ENCODE measurements at regions not wholly inside any gene's neighbourhood (a gene's known extent, or its start where the extent isn't known, plus 50 kb on each side); places are given as distances from the start of the nearest gene placed in this dataset.

DNA sequence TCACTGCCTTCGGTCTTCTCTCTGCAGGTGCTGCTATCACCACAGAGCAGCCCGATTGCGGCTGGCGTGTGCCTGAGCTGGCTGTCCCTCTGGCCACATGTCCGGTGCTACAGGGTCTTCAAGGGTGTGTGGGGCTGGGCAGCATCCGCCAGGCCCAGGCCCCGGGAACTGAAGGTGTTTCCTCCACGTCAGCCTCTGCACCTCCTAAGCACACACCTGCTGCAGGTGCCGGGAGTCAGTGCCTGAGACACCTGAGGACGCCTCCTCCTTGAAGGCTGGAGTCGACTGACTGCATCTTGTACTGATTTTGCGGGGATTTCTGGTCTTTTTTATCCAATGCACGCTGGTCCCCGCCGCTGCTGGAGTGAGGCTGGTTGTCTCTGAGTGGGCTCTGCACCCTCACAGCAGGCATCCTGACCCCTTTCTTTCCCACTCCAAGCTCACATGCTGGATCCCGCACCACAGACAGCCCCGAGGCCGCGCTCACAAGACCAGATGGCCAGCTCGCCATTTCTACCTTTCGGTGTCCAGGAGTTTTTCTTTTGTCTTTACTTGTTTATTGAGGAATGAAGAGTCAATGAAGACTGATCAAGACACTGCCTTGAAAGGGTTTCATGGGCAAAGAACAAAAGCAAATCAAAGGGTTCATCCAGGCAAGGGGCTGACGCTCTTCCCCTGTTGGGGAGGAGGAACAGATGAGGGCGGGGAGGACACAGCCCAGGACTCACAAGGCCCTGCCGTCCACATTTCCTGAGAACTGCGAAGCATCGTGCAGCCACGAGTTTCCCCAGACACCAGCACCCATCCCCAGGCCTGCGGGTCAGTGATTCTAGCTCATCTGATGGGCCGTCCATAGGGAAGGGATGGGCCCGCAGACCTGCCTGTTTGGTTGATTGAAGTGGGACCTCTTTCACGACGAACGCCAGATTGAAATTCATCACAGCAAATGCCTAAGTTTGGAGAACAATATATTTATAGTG is 203.8 kb upstream of the SOX1 start:
- DNase-seq = no peak

DNA sequence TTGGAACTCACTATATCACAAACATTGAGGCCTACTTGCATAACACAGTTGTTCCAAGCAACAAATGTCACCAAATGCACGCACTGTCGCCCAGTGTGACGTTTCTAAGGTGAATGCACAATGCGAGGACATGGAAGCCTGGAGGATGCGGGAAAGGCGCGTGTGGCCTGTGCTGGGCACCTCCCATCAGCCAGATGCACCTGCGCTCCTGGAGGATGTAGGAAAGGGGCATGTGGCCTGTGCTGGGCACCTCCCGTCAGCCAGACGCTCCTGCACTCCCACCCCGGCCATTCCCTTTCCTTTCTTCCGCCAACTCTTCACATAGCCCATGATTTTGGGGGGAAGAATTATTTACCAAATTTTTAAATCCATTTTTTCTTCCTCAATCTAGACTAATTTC is 202.4 kb upstream of the SOX1 start:
- DNase-seq = no peak

DNA sequence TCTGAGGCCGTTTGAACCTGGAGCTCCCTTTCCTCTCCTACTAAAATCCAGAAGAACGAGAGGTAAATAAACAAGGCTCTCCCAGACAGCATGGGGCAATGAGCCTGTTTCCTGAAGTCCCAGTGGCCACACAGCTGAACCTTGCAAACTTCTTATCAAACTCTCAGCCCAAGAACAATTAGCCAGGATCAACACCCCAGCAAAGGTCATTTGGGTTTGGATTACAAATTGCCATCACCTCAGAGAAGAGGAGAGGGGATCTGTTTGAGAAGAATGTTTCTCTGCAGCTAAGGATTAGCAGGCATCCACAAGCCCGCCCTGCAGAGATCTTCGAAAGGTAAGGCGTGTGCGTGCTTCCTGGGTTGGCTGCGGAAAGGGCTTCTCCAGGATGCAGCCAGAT is 201.9 kb upstream of the SOX1 start:
- DNase-seq = no peak

DNA sequence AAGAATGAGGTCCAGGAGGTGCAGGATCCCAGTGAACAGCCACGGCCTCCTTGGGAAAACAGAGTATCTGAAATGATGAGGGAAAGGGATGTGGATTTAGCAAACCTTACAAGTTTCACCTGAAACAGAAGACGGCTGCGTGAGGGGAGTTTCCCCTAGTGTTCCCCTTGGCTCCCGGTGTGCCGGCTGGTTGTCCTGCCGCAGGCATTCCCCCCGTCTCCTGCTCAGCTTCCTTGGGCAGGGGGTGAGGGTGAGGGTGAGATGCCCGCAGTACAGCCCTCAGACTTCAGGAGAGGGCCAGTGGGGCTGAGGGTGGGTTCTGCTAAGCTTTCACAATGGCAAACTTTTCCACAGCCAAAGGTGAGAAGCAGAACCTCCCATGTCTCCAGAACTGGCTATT is 201.1 kb upstream of the SOX1 start:
- DNase-seq = no peak

DNA sequence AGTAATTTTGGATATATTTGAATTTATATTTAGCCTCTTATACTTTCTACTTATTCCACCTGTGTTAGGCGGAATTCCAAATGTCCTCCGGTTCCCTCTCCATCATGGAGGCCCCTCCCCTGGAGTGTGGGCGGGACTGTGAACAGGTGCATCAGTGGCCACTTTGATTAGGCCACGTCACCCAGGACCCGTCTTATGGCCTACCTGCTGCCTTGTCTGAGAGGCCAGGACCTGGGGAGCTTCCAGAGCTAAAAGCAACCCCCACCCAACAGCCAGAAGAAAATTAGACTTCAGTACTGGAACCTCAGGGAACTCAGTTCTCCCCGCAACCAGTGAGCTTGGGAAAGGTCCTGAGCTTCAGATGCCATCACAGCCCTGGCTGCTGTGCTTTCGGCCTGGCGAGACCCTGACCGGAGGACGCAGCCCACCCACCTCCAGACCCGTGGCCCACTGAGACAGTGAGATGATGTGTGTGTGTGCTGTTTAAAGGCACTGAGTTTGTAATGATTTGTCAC is 200.2 kb upstream of the SOX1 start:
- no peak for DNase-seq

DNA sequence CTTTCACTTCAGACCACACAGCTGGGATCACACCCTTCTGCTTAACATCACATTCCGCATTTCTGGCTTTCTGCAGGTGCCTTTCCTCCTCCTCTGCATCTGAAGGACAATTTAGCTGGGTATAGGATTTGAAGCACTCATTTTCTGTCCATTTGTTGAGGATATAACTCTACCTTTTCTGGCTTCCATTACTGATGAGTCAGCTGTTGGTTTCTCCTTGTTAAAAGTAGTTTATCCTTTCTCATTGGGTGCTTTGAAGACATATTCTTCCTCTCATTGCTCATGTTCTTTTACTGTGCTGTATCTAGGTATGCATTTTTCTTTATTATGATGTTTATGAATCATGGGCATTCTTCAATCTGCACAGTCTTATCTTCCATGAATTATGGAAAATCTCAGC is 199.3 kb upstream of the SOX1 start:
- no peak for DNase-seq

DNA sequence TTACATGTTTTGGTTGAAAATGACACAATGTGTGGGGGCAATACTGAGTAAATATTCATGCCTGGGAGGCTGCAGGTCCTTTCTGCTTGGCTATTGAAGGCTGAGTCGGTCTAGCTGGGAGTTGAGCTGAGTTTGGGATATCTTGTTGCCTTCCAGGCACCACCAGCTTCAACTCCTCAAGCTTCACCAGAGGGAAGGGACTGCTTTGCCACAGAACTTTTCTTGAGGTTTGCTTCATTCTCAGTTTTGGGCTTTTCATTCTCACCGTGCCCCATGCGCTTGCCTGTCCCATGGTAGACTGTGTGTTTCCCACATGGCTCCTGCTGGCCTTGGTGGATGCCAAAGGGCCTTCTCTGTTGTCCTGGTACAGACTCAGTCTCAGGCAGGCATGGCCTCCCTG is 198.2 kb upstream of the SOX1 start:
- no peak for DNase-seq

DNA sequence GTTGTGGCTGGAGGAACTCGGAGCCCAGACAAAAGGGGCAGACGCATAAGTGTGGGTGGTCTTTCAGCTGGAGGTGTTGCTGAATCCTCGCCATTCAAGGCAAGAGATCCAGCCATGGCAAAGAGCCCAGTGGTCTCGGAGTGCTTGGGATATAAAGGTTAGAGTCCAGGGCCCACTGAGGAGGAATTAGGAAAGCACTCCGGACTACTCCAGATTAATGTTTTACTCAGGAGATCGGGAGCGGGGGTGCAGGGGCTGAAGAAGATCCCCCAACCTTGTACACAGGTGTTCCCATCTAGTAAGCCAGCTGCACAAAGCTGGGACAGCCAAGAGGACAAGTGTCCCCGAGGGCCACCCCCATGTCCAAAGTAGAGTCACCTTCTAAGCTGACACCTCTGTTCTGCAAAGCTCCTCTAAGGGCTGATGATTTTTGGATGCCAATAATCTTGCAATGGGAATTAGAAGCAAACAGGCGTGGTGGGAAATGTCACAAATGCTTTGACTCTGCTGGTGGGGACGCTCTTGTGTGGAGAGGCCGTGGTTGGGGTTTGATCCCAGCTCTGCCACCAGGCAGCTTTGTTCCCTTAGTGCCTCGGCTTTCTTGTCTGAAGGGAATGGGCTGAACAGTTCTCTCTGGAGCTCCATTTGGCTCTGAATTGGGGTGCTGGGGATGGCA is 194.3 kb upstream of the SOX1 start:
- no peak for DNase-seq

DNA sequence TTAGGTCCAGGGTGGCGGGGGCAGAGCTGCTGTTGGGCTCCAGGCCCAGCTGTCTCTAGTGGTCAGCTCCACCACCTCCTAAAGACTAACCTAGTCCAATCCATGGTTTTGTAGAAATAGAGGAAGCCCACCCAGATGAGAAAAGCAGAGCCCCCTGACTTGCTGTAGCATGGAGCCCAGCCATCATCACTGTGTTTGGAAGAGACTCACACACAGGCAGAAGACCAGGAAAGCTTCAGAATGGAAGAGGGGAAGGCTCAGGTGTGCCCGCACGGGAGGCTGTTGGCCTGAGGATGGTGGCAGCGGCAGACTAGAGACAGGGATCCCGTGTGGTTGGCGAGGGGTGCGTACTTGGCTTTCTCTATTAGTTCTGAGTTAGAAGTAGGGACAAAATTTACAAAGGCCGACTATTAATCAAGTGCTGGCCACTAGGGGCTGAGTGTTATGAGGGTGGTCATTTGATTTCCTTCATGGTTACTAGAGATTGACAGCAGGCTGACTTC is 193.2 kb upstream of the SOX1 start:
- no peak for DNase-seq

DNA sequence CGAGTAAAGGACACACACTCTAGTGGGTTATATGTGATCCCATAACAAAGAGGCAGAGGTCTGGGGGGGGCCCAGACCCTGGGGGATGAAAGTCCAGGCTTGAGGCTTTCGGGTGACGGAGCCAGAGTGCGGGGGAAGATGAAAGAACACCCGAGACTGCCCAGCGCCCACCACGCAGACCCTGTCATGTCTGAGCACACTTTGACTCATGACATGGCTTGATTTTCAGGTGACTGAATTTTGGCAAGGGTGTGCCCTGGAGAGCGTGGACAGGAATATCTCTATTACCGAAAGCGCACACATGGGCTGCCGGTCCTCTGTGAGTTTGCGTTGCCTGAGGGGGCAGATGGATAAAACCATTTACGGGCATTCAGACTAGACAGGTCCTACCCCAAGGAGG is 192.0 kb upstream of the SOX1 start:
- DNase-seq = no peak

DNA sequence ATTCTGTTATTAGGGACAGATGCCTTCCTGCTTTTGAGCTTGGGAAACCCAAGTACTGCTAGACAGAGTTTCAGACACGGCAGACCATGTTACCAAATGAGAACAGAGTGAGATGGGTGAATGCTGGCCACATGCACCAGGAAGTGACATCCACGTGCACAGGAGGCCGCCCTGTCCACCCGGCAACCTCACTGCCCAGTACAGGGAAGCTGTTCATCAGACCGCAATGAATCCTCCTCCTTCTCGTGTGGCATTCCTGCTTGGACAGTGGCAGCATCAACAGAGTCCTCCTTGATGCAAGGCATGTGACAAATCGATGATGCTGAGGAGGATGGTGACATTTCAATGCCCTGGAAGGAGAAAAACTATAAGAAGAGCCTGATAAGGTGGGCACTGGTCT is 191.0 kb upstream of the SOX1 start:
- DNase-seq = no peak

DNA sequence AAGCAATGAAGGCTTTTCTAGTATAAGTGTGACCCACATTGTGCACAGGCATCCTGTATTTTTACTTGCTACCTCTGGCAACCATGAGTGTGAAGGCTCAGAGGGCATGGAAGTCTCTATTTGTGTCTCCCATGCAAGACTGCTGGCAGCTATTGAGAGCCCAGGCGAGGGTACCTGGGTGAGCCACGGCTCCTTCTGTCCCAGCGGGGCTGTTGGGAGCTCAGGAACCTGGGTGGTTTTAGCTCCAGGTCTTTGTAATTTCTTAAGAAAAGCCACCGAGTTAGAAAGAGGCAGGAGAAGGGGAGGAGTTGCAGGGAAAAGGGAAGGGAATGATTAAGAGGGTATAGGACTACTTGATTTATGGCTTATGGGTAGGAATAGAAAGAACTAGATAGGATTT is 190.4 kb upstream of the SOX1 start:
- DNase-seq = no peak

DNA sequence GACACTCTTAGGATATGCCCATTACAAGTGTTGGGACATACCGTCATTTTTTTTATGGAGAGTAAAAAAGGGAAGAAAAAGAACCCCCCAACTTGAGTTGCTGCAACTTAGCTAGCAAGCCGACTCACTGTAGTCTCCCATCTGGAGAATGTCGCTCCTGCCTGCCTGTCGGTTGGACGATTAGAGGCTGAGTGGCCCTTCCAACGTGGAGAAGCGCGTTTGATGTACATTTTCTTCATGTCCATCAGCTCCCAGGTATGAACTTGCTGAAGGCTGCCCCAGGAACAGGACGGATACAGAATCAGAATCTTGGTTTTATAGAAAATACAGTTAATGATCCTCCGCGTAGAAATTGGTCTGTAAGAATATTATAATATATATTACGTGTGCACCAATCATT is 189.0 kb upstream of the SOX1 start:
- no peak for DNase-seq

DNA sequence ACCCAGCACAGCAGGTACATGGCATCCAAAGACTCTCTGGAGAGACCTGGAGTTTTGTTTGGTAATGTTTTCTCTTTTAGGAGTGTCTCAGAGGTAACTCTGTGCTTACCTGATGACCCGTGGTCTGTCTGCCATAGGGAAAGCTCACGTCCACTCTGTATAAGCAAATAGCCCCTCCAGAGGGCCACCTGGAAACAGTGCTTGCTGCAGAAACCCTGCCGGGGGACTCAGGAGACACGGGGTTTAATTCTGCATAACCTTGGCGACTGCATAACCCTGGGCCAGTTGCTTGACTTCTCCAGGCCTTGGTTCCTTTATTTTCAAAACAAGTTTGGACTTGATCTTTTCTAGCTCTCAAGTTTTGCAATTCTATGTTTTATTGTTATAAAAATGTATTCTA is 187.2 kb upstream of the SOX1 start:
- no peak for DNase-seq

DNA sequence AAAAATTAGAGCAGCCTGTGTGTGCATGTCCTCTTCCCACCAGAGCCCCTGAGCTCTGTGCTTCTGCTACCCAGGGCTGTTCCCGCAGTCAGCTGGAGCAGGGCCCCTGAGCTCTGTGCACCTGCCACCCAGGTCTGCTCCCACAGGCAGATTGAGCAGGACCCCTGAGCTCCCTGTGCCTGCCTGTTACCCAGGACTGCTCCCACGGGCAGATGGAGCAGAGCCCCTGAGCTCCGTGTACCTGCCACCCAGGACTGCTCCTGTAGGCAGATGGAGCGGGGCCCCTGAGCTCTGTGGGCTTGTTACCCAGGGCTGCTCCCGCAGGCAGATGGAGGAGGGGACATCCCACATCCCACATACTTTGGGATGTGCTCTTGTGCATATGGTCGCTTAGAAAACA is 186.8 kb upstream of the SOX1 start:
- no peak for DNase-seq

DNA sequence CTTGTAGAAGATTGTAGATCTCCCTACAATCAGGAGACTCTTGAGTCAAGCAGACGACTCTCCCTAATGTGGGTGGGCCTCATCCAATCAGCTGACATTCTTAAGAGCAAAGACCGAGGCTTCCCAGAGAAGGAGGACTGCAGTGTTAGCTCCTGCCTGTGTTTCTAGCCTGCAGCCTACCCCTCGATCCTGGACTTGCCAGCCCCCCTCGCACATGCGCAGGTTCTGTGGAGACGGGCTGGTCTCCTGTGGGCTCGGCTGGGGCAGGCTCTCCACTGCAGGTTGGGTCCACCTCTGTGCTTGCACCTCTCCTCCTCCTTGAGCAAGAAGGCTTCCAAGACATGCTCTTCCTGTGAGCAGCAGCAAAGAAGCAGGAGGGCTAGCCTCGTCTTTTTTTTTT is 185.2 kb upstream of the SOX1 start:
- no peak for DNase-seq

DNA sequence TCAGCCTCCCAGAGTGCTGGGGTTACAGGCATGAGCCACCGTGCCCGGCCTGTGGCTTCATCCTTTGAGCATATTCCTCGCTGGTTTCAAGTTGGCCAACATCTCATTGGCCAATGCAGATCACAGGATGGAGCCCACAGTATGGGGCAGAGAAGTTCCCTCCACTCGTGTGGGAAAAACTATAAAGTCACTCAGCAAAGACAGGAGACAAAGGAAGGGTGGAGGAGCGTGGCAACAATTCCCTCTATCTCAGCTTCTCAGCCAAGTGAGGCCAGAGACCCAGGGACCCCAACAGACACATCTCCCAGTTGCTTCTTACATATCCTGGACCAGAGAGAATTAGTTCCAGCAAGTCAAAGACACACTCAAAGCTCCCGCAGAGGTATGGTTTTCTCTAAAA is 184.6 kb upstream of the SOX1 start:
- no peak for DNase-seq

DNA sequence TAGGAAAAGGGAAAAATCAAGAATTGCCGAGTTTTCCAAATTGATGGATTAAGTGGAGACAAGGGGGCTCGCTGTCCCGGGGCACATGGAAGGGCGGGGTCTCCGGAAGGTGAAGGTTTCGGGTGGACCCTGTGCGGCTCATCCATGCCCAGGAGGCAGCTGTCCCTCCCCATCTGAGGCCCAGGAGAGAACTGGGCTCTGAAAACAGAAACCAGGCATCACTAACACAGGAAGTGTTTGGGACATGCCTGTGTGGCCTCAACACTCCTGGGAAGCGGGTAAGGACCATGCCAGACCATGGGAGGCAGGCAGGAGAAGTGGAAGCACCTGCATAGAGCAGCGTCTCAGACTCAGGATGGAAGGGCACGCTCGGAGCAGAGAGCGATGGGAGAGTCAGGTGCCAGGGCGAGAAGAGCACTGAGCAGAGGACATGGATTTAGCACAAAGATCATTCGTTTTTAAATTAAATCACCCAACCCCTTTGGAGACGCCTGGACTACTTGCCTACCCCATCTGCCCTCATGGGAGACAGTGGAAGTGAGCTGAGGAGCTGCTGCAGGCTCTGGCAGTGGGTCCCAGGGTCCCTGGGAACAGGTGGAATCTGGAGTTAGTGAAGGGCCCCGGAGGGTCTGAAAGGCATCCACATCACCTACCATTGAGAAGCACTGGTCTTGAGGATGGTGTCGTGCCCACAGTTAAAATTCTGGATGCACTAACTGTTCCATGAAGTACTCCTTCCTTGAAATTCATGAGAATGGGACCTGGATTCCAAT is 183.2 kb upstream of the SOX1 start:
- no peak for DNase-seq

DNA sequence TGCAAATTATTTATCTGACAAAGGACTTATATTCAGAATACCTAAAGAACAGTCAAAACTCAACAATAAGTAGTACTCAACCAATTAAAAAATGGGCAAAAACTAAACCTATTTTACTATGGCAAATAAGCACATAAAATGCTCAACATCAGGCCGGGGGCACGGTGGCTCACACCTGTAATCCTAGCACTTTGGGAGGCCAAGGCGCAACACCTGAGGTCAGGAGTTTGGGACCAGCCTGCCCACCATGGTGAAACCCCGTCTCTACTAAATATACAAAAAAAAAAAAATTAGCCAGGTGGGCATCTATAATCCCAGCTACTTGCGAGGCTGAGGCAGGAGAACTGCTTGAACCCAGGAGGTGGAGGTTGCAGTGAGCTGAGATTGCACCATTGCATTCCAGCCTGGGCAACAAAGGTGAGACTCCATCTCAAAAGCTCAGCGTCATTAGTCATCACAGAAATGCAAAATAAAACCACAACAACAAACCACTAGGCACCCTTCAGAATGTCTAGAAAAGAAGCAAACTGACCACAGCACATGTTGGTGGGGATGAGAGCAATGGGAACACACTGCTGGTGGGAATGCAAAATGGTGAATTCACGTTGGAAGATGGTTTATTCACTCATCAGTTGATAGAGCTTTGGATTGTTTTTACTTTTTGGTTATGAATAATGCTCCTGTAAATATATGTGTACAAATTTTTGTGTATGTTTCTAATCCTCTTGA is 180.6 kb upstream of the SOX1 start:
- no peak for DNase-seq

DNA sequence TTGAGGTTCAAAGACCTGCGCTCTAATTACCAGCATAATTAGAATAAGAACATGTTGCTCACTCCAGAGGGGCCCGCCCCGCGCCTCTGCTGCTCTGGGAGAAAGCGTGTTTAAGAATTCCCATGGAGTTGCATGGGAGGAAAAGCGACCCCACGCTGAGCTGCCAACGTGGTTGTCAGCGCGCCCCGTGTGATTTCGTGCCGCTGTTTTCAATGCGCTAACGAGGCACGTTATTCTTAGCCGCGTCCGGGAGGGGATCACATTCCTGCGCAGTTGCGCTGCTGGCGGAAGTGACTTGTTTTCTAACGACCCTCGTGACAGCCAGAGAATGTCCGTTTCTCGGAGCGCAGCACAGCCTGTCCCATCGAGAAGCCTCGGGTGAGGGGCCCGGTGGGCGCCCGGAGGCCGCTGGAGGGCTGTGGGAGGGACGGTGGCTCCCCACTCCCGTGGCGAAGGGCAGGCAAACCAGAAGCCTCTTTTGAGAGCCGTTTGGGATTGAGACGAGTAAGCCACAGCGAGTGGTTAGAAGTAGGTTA is 173.8 kb upstream of the SOX1 start:
- no peak for DNase-seq

DNA sequence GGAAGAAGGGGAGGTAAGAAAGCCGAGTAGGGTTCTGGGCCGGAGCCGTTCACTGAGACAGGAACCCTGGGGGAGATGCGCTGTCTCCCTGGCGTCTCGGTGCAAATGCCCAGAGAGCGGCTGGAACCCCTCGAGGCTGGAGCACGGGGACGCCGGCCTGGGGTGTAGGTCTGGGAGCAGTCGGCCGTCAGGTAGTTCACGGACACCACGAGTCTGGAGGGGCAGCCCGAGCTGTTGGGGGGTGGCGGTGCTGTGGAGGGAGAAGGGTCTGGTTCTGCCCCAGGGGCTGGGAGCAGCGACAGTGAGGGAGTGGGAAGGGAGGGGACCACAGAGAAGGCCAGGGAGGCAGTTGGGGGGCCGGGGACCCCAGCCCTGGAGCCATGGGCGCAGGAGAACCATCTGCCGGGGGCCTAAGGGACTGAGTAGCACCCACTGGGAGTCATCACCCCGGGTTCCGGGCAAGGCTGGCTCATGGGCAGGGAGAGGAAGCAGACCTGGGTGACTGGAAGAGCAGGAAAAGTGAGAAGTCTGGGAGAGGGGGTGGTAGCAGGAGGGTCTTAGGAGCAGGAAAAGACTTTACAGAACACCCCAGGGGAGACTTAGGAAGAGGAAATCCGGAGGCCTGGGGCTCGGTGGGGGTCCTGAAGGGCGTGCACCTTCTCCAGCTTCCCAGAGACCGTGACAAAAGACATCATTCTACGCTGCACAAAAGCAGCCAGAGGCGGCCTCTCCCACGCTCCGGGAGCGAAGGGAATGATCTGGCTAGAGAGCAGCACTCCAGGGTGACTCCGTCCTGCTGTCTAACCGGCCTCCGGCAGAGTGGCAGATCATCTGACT is 173.1 kb upstream of the SOX1 start:
- no peak for DNase-seq

All from NCI-H187 treated with DMSO at 0.1 percent for 48 hours (cell line).